Upper lobe of right lung (tissue), 1 donor: ENCODE measurements at regions not wholly inside any gene's neighbourhood (a gene's known extent, or its start where the extent isn't known, plus 50 kb on each side); places are given as distances from the start of the nearest gene placed in this dataset.

Experiments
- ATAC-seq: fragments of 200-7000 bp; cut with Tn5 transposase; one replicate; pipeline ENCODE4 v1.9.1; 2020; ENCODE audit warnings: mild to moderate bottlenecking, moderate library complexity
- DNase-seq: peaks from one replicate; pipeline ENCODE4 v3.0.0-alpha.2; 2020
- H3K27ac ChIP-seq: fragments of 200-600 bp; one replicate; pipeline ENCODE4 v1.8.0; 2022
- H3K27me3 ChIP-seq: fragments of 200-600 bp; one replicate; pipeline ENCODE4 v1.8.0; 2022; ENCODE audit warnings: mild to moderate bottlenecking
- H3K36me3 ChIP-seq: fragments of 200-600 bp; one replicate; pipeline ENCODE4 v1.8.0; 2022
- H3K4me1 ChIP-seq: fragments of 200-600 bp; one replicate; pipeline ENCODE4 v1.8.0; 2022
- H3K4me3 ChIP-seq: fragments of 200-600 bp; one replicate; pipeline ENCODE4 v1.8.0; 2022; ENCODE audit warnings: mild to moderate bottlenecking
- H3K9me3 ChIP-seq: fragments of 200-600 bp; one replicate; pipeline ENCODE4 v1.8.0; 2022
- intact Hi-C: fragments of 100-400 bp; cut with DNase I; formaldehyde crosslinking; loops from one replicate; pipeline ENCODE4 v1.11.0; 2022
- TF ChIP-seq, protein P1 (sequence below): fragments of 200-600 bp; IDR thresholded peaks from one replicate; pipeline ENCODE4 v1.8.0; 2022; ENCODE audit warnings: antibody characterized with exemption
- donor health status: DM: no; HTN: yes; CAD: no; lungs with severe emphysema.

DNA sequence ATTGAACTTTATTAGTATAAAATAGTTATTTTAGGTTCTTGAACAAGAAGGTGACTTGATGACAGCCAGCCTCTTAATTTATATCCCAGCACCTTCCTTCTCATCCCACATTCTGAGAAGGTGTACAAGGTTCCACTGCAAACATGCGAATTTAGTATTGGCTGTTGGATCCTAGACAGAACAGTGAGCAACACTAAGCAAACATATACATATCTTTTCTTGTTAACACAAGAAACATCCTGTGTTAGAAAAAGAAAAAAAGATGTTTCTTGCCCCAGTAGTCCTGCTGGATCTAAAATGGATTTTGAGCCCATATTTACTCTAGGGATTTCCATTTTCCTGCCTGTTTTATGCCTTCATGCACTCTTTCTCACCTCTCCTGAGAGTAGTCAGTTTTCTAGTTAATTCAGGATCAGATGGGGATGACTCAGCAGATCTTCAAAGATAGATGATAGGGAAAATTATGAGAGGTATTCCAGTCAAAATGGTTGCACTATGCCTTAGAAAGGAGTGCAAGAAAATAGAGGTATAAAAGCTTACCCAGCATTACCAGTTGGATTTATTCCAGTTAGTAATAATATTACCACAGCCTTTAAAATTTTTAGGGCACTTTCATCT is 336.5 kb downstream of the MEIS1 start:
- H3K4me1 ChIP-seq = no peaks in the 10 kb centered on the region
- no peaks in the 10 kb centered on the region for H3K27me3 ChIP-seq
- DNase-seq (no peak), ATAC-seq (no peak)
- H3K36me3 ChIP-seq = no peaks in the 10 kb centered on the region
- intact Hi-C loops = no loop called here
- H3K4me3 ChIP-seq = no peak overlapping the region
- no peaks in the 10 kb centered on the region for H3K9me3 ChIP-seq
- TF ChIP-seq, protein P1, sequence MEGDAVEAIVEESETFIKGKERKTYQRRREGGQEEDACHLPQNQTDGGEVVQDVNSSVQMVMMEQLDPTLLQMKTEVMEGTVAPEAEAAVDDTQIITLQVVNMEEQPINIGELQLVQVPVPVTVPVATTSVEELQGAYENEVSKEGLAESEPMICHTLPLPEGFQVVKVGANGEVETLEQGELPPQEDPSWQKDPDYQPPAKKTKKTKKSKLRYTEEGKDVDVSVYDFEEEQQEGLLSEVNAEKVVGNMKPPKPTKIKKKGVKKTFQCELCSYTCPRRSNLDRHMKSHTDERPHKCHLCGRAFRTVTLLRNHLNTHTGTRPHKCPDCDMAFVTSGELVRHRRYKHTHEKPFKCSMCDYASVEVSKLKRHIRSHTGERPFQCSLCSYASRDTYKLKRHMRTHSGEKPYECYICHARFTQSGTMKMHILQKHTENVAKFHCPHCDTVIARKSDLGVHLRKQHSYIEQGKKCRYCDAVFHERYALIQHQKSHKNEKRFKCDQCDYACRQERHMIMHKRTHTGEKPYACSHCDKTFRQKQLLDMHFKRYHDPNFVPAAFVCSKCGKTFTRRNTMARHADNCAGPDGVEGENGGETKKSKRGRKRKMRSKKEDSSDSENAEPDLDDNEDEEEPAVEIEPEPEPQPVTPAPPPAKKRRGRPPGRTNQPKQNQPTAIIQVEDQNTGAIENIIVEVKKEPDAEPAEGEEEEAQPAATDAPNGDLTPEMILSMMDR = no peak
- H3K27ac ChIP-seq = no peak overlapping the region

DNA sequence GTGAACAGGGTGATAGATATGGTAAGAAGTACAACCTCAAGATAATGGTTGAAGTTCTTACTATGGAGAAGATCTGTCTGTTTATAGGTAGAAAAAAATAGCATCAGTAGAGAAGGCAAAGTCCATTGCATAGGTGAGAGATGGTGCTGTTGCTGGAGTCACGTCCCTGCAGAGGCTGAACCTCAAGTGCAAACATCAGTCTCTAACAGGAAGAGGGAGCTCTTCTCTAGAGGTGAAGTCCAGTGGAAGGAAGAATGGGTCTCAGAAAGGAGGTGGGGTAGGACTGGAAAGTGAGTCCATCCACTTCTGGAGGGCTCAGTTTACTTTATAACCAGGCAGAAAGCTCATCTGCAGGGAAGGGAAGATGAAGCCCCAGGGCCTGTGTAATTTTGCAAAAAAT is 337.7 kb downstream of the MEIS1 start:
- intact Hi-C loops = no loop called here
- H3K4me3 ChIP-seq = no peak overlapping the region
- TF ChIP-seq, protein P1 = no peak

DNA sequence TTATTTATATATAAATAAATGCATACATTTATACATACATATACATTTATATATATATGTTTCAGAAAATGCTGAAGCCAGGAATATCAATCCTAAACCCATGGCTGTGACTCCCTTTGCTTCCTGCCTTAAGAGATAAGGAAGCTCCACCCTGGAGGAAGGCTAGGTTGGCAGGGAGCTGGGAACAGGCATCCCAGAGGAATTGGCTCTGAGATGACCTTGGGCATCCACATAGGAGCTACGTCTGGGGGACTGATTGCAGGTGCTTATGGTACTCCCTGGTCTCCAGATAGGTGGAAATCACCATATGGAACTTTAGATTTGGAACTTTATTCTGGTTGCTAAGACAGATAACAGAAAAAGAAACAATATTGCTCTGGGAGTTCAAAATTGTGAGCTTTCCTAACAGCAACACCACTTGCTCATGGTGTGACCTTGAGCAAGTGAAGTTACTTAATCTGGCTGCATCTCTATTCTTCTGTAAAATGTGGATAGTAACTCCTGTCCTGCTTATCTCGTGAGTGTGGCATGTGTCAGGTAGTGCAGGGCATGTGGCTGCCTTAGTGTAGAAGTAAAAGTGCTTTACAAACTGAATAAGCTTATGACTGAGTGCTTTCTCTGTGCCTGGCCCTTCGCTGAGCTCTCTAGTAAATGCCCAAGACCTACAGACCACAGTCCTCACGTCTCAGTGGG is 341.0 kb downstream of the MEIS1 start:
- no peak for ATAC-seq

More for the DNA sequence above, 337.7 kb downstream of the MEIS1 start:
- DNase-seq (no peak), ATAC-seq (no peak)
- Histone ChIP-seq H3K4me1 (no peaks in the 10 kb centered on the region), H3K27ac (no peak overlapping the region), H3K9me3 (no peaks in the 10 kb centered on the region), H3K36me3 (no peaks in the 10 kb centered on the region), H3K27me3 (no peaks in the 10 kb centered on the region)

DNA sequence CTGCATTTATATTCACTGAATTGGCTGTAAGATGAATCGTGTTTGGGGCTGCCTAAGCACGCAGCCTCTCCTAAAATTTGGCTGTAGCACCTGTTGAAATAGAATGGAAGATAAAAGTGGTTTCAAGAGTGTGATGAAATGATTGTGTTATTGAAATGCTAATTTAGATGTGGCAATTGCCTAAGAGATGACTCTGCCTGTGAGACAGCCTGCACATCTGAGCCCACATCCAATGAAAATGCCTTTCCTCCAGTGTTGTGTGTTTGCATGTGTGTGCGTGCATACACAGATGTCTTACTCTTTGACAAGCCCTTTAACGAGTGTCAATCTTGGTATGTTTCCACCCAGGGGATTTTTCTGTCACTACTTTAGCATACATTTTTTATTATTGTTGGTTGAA is 346.9 kb downstream of the MEIS1 start:
- Histone ChIP-seq H3K27me3 (no peaks in the 10 kb centered on the region), H3K4me3 (no peak overlapping the region), H3K9me3 (no peaks in the 10 kb centered on the region), H3K4me1 (no peaks in the 10 kb centered on the region), H3K27ac (no peak overlapping the region), H3K36me3 (no peaks in the 10 kb centered on the region)
- ATAC-seq (no peak), DNase-seq (no peak)
- intact Hi-C loops = no loop called here
- TF ChIP-seq, protein P1 = no peak

More for the DNA sequence above, 341.0 kb downstream of the MEIS1 start:
- Histone ChIP-seq H3K36me3 (no peaks in the 10 kb centered on the region), H3K9me3 (no peaks in the 10 kb centered on the region), H3K4me3 (no peak overlapping the region), H3K27ac (no peak overlapping the region), H3K27me3 (no peaks in the 10 kb centered on the region), H3K4me1 (no peaks in the 10 kb centered on the region)
- TF ChIP-seq, protein P1 = no peak
- DNase-seq = no peak
- intact Hi-C loops = no loop called here

DNA sequence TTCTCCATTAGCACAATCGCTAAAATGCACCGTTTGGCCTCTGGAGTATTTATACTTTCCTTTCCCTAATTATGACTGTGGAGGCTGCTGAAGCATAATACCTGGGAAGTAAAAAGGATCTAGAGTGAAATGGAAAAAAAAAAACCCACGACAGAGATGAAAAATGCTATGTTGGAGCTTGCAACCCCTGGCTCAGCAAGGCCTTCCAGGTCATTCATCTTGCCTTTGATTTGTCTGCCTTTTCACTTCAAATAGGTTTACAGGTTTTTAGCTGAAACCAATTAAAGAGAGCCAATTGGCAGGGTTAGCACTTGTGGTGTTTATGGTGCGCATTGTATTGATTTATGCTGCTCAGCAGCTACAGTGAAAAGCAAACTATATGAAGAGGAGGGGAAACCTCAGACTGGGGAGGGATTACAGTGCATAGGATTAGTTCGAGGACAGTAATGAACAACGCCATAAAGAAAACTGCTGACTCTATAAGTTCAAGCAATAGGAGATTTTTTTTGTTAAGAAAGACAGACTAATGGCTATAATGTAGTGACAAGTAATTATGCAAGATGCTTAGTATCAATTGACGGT is 347.9 kb downstream of the MEIS1 start:
- Histone ChIP-seq H3K27me3 (no peaks in the 10 kb centered on the region), H3K4me1 (no peaks in the 10 kb centered on the region), H3K4me3 (no peak overlapping the region), H3K36me3 (no peaks in the 10 kb centered on the region), H3K27ac (no peak overlapping the region), H3K9me3 (no peaks in the 10 kb centered on the region)
- intact Hi-C loops = no loop called here
- TF ChIP-seq, protein P1 = no peak
- DNase-seq (no peak), ATAC-seq (no peak)
